ENCODE measurements at regions not wholly inside any gene's neighbourhood (a gene's known extent, or its start where the extent isn't known, plus 50 kb on each side); places are given as distances from the start of the nearest gene placed in this dataset.
A peak's percentile ranks its signal among the peaks of the same experiment; 100 is the strongest.
"Not testable (repeated sequence)": the region's sequence is repeated elsewhere in the genome, so short reads cannot be mapped to it uniquely, and the experiment has no call there.

DNA sequence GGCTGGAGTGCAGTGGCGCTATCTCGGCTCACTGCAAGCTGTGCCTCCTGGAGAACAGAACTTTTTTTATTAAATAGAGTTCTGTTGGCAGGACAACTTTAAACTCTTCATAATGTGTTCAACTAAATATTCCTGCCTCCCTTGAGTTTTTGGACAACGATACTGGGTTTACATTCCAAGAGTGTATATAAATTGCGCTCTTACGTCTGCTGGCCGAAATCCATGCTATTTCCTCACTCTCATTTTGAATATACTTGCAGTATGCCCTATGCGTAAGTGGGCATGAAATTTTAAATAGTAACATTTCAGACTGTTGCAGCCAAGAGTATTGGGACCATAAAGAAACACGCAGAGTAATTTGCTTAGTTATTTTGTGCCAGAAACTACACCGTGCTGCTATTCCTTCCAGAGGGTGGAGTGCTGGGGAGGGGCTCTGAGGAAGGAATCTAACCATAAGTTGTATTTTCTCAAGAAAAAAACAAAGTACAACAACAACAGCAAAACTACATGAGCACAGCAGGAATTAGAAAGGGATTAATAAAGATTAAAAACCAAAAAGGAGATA lies 480.0 kb downstream of the NLGN4X start:
- DNase-seq = no peak
- TF ChIP-seq GATA1 (IDR thresholded peaks at IDR 0.05; ENCODE audit: low read depth, low read length) (no peak), POLR2A (IDR thresholded peaks at IDR 0.05; ENCODE audit: low read length) (no peak)

DNA sequence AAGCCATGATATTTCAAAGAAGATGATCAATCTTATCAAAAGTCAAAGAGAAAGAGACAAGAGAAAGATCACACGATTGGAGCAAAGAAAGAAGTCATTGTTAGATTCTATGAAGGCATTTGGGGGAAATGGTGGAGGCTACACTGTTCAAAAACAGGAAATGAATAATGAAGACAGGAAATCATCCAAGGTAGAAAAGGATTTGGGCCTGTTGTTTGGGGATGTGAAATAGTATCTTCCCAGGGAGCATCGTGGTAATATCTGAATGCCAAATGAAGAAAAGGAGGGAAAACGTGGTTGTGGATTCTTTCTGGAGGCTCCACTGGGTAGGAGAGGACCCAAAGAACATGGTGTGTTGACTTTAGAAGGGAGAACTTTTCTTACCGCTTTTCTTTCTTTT lies 482.4 kb downstream of the NLGN4X start:
- no peak for TF ChIP-seq POLR2A (IDR thresholded peaks at IDR 0.05; ENCODE audit: low read length)
- no peak for TF ChIP-seq GATA1 (IDR thresholded peaks at IDR 0.05; ENCODE audit: low read depth, low read length)
- no peak for DNase-seq

DNA sequence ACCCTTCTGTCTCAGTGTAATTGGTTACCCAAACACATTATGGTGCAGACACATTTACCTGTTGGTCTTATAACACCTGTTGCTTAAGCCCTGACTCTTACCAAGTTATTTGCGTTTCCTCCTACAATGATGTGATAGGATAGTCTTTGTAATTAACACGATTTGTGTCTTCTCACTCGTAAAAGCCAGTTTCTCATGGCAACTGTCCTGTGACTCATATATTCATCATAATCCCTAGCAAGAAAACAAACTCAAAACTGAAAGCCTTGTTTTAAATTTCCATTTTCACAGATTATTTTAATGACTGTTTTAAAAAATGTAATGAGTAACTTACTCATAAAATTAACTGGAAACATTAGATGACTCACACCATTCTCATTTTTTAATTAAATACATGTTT lies 495.2 kb downstream of the NLGN4X start:
- TF ChIP-seq POLR2A (IDR thresholded peaks at IDR 0.05; ENCODE audit: low read length) = no peak
- TF ChIP-seq GATA1 (IDR thresholded peaks at IDR 0.05; ENCODE audit: low read depth, low read length) = no peak
- no peak for DNase-seq

DNA sequence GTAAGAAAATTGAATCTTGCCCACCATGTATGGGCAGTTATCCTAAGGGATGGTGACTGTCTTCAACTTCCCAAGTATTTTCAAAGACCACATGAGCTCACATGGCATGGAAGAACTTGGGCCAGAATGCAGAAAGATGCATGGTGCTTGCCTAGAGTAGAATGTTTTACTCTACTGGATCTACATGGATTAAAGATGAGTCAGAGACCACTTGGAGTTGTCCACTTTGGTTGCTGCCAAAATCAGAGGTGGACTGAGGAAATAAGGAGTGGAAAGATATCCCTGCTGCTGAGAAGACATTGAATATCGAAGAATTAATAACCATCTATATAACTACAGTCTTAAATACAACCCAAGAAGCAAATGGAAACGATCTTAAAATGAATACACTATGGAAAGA lies 498.1 kb downstream of the NLGN4X start:
- DNase-seq = no peak
- no peak for TF ChIP-seq POLR2A (IDR thresholded peaks at IDR 0.05; ENCODE audit: low read length)
- TF ChIP-seq GATA1 (IDR thresholded peaks at IDR 0.05; ENCODE audit: low read depth, low read length) = no peak

- no peak for DNase-seq
- TF ChIP-seq POLR2A (IDR thresholded peaks at IDR 0.05; ENCODE audit: low read length) = no peak
- TF ChIP-seq GATA1 (IDR thresholded peaks at IDR 0.05; ENCODE audit: low read depth, low read length) = no peak
Measured at GRCh38 chrX:5726224-5726623, 502.4 kb downstream of the NLGN4X start.

- TF ChIP-seq POLR2A (IDR thresholded peaks at IDR 0.05; ENCODE audit: low read length) = no peak
- no peak for TF ChIP-seq GATA1 (IDR thresholded peaks at IDR 0.05; ENCODE audit: low read depth, low read length)
- no peak for DNase-seq
Measured at GRCh38 chrX:5724123-5724522, 504.5 kb downstream of the NLGN4X start.

- TF ChIP-seq GATA1 (IDR thresholded peaks at IDR 0.05; ENCODE audit: low read depth, low read length) = no peak
- no peak for TF ChIP-seq POLR2A (IDR thresholded peaks at IDR 0.05; ENCODE audit: low read length)
- no peak for DNase-seq
Measured at GRCh38 chrX:5718651-5719050, 510.0 kb downstream of the NLGN4X start.

DNA sequence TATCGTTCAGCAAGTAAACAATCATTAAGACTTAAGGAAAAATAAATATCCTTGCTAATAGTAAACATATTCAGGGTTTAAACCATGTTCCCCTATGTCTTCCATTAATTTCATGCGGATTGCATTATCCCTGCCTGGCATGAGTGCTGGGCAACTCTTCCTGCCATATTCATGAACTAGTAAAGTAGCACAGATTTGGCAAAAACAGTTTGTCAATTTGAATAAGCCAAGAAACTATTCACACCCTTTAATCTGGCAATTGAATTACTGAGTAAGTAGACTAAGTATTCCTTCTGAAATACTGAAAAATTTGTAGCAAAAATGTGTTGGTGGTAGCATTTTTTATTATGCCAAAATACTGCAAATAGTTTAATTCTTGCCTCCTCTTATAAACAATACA lies 512.0 kb downstream of the NLGN4X start:
- no peak for DNase-seq
- no peak for TF ChIP-seq GATA1 (IDR thresholded peaks at IDR 0.05; ENCODE audit: low read depth, low read length)
- TF ChIP-seq POLR2A (IDR thresholded peaks at IDR 0.05; ENCODE audit: low read length) = no peak

DNA sequence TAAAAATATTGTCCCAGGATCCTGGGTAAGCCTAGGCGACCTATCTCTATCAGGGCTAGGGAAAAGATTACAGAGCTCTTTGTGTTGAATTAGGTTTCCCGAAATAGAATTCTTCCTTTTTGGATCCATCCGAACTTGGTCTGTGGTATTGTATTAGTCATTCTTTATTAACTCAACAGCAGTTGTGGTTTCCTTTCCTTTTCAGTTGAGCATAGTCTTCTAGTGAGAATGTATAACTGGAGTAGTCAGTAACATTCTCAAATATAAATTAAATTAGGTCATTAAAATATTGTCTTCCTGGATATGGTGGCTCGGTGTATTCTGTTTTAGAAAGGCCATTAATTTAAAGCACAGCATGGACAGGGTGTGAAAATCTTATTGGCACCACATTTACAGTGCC lies 520.4 kb downstream of the NLGN4X start:
- TF ChIP-seq GATA1 (IDR thresholded peaks at IDR 0.05; ENCODE audit: low read depth, low read length) = no peak
- TF ChIP-seq POLR2A (IDR thresholded peaks at IDR 0.05; ENCODE audit: low read length) = no peak
- no peak for DNase-seq

DNA sequence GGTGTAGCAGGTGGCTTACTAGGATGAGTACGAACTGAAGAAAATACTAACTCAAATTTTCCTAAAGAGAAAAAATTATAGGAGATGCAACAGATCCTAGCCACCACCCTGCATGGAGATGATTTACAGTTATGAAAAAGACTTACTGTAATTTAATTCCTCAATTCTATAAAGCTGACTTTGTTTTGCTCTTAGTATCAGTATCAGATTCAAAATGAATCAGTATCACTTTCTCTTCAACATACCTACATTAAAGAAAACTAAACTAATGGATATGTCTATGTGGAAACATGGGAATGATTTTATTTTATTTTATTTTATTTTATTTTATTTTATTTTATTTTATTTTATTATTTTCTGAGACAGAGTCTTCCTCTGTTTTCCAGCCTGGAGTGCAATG lies 525.8 kb downstream of the NLGN4X start:
- TF ChIP-seq POLR2A (IDR thresholded peaks at IDR 0.05; ENCODE audit: low read length) (no peak), GATA1 (IDR thresholded peaks at IDR 0.05; ENCODE audit: low read depth, low read length) (no peak)

GRCh38 chrX:5695971-5696370 lies 532.7 kb downstream of the NLGN4X start:
- DNase-seq = no peak
- TF ChIP-seq GATA1 (IDR thresholded peaks at IDR 0.05; ENCODE audit: low read depth, low read length) (no peak), POLR2A (IDR thresholded peaks at IDR 0.05; ENCODE audit: low read length) (no peak)

More for the DNA sequence above, 525.8 kb downstream of the NLGN4X start:
- no peak for DNase-seq

DNA sequence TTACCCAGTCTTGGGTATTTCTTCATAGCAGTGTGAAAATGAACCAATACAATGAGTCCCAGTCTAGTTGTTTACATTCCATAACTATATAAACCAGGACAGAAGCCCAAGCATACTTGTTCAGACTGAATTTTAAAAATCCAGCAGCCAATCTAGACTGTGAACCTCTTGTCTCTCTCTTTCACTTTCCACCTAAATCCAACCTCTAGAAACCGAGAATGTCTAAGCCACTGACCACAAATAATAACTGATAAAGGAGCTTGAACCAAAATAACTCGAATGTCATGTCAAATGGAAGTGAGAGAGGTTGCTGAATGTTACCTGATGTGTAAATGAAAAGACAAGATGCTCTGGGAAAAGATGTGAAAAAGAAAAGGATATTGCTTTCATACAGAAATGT lies 544.7 kb downstream of the NLGN4X start:
- TF ChIP-seq GATA1 (IDR thresholded peaks at IDR 0.05; ENCODE audit: low read depth, low read length) = no peak
- no peak for TF ChIP-seq POLR2A (IDR thresholded peaks at IDR 0.05; ENCODE audit: low read length)

DNA sequence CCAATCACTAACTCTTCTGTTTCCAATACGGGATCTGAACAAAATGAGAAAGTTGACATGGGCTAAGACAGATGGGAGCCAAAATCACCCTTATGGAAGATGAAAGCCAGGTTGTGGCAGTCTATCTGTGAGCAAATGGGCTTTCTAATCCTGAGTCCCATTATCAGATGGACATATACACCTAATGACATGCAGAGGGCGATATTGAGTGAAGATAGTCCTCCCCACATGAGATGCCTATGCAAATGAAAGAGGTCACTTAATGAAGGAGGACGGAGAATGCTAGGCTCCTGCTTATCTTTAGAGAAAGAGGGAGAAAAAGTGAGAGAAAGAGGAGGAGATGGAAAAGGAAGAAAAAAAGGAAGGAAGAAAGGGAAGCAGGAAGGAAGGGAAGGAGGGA lies 547.5 kb downstream of the NLGN4X start:
- DNase-seq = peak; percentile 0 to 1

More for the DNA sequence above, 544.7 kb downstream of the NLGN4X start:
- DNase-seq = no peak

DNA sequence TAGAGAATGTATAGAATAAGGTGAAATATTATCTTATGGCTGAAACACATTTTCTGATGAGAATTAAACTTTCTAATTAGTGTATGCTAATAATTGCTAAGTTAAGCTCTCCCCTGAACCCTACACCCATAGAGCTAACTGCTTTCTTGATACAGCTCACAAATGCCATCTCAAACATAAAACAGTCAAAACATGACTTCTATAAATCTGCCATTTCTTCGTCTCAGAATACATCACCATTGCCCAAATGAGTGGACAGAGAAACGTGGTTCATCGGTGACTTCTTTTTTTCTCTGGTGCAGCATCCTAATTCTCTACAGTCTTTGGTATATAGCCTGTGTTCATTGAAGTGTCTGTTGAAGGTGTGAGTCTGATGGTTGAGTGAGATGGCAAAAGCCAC lies 554.6 kb downstream of the NLGN4X start:
- DNase-seq = no peak
- TF ChIP-seq GATA1 (IDR thresholded peaks at IDR 0.05; ENCODE audit: low read depth, low read length) (no peak), POLR2A (IDR thresholded peaks at IDR 0.05; ENCODE audit: low read length) (no peak)

More for the DNA sequence above, 547.5 kb downstream of the NLGN4X start:
- TF ChIP-seq POLR2A (IDR thresholded peaks at IDR 0.05; ENCODE audit: low read length) (no peak), GATA1 (IDR thresholded peaks at IDR 0.05; ENCODE audit: low read depth, low read length) (no peak)

DNA sequence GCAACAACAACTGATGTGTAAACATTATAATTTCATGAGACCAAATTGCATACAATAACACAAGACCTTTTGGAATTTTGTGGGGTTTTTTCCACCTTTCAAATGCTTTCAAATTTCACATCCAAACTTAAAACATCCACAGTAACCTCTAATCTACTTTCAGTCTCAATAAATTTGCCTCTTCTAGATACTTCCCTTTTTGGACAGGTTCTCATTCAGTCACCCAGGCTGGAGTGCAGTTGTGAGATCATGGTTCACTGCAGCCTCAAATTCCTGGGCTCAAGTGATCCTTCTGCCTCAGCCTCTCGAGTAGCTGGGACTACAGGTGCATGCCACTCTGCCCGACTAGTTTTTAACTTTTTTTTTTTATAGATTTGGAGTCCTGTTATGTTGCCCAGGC lies 556.6 kb downstream of the NLGN4X start:
- no peak for DNase-seq
- TF ChIP-seq POLR2A (IDR thresholded peaks at IDR 0.05; ENCODE audit: low read length) (no peak), GATA1 (IDR thresholded peaks at IDR 0.05; ENCODE audit: low read depth, low read length) (no peak)

DNA sequence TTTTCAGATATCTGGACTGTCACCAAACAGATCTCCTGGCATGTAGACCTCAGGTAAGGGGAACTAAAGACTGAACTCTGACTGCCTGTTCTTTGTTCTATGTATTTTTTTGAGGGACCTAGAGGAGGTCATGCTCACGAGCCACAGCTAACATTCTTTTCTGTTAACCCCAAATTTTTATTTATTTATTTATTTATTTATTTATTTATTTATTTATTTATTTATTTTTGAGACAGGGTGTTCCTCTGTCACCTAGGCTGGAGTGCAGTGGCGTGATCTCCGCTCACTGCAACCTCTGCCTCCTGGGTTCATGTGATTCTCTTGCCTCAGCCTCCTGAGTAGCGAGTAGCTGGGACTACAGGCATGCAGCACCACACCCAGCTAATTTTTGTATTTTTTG lies 562.0 kb downstream of the NLGN4X start:
- not testable (repeated sequence) for DNase-seq

Measured in erythroblast (primary cell).